H1 (cell line): ENCODE measurements at regions not wholly inside any gene's neighbourhood (a gene's known extent, or its start where the extent isn't known, plus 50 kb on each side); places are given as distances from the start of the nearest gene placed in this dataset.

Source experiments
- BACH1 ChIP-seq: IDR thresholded peaks from 2 replicates; pipeline ENCODE4 v1.6.1; 2012; ENCODE audit warnings: low read length, improper control_type of control experiment
- BCL11A ChIP-seq, 2 experiments: IDR thresholded peaks; one replicate each; pipeline ENCODE4 v1.6.1; 2011; ENCODE audit warnings: low read depth in 2 of 2, low read length in 2 of 2, mild to moderate bottlenecking in 2 of 2
- EGR1 ChIP-seq: IDR thresholded peaks from 2 replicates; pipeline ENCODE4 v1.6.1; 2011; ENCODE audit warnings: low read depth, low read length, borderline replicate concordance
- RBBP5 ChIP-seq: IDR thresholded peaks from 2 replicates; pipeline ENCODE4 v1.7.1; 2012; ENCODE audit warnings: low read depth, mild to moderate bottlenecking, inconsistent platforms, low read length, moderate library complexity, borderline replicate concordance
- RNF2 ChIP-seq: fragments of 200-900, 300-1000 bp; sonication (generic); IDR thresholded peaks from 2 replicates; pipeline ENCODE4 v1.7.1; 2016; ENCODE audit warnings: borderline replicate concordance, low read depth, mild to moderate bottlenecking, antibody characterized with exemption, low read length; ENCODE audit not compliant: poor library complexity, severe bottlenecking; ENCODE audit errors: missing control alignments
- SUZ12 ChIP-seq: fragments of 200-600 bp; sonication (generic); IDR thresholded peaks from 2 replicates; pipeline ENCODE4 v1.6.1; 2012; ENCODE audit warnings: mild to moderate bottlenecking, inconsistent platforms, low read length, moderate library complexity, mixed read lengths

DNA sequence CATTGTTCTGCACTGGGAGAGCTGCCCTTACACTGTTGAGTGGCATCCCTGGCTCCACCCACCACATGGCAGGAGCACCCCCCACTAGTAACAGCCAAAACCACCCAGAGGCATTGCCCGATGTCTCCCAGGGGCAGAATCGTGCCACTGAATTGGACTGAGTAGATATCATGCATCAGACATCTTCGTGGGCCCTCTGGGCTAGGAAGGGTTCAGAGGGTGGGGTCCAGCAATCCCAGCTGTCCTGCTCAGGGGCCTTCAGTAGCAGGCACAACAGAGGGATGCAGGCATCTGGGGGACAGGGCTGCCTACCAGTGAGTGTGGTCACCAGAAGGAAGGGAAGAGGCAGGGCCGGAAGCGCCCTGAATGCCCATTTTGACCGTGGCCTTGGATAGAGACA lies 119.7 kb upstream of the PPP2R2D start (continued):
- TF ChIP-seq RNF2 (no peak), RBBP5 (no peak), BACH1 (no peak), SUZ12 (no peak), EGR1 (no peak), BCL11A (IDR thresholded peaks at IDR 0.05; ENCODE audit: low read depth in 2 of 2, low read length in 2 of 2) (no peak)
